ENCODE measurements at regions not wholly inside any gene's neighbourhood (a gene's known extent, or its start where the extent isn't known, plus 50 kb on each side); places are given as distances from the start of the nearest gene placed in this dataset.
"Not testable (repeated sequence)": the region's sequence is repeated elsewhere in the genome, so short reads cannot be mapped to it uniquely, and the experiment has no call there.

GRCh38 chr10:76631036-76631670 lies 1006.5 kb downstream of the KCNMA1 start:
- Histone ChIP-seq H3K27ac (ENCODE audit: low read length) (no peak overlapping the region), H3K9me3 (ENCODE audit: insufficient read depth, low read depth, low read length) (no peaks in the 10 kb centered on the region), H3K36me3 (ENCODE audit: insufficient read depth, low read depth, low read length) (no peaks in the 10 kb centered on the region), H3K27me3 (ENCODE audit: insufficient read depth, low read length) (no peaks in the 10 kb centered on the region), H3K4me3 (ENCODE audit: low read length) (no peak overlapping the region), H3K4me1 (ENCODE audit: insufficient read depth, low read length) (0 out of 2 replicates have a peak, but pooled peaks cover 6% of the 10 kb centered on the region), H3K9ac (ENCODE audit: low read depth, low read length) (no peak overlapping the region)

GRCh38 chr10:76628801-76629200 lies 1008.8 kb downstream of the KCNMA1 start:
- Histone ChIP-seq H3K9ac (ENCODE audit: low read depth, low read length) (no peak overlapping the region), H3K27ac (ENCODE audit: low read length) (no peak overlapping the region), H3K36me3 (ENCODE audit: insufficient read depth, low read depth, low read length) (no peaks in the 10 kb centered on the region), H3K4me3 (ENCODE audit: low read length) (no peak overlapping the region), H3K4me1 (ENCODE audit: insufficient read depth, low read length) (0 out of 2 replicates have a peak, but pooled peaks cover 6% of the 10 kb centered on the region), H3K9me3 (ENCODE audit: insufficient read depth, low read depth, low read length) (no peaks in the 10 kb centered on the region), H3K27me3 (ENCODE audit: insufficient read depth, low read length) (no peaks in the 10 kb centered on the region)

- no peak overlapping the region for H3K4me3 ChIP-seq (ENCODE audit: low read length)
- H3K36me3 ChIP-seq (ENCODE audit: insufficient read depth, low read depth, low read length): no peaks in the 10 kb centered on the region
- no peaks in the 10 kb centered on the region for H3K9me3 ChIP-seq (ENCODE audit: insufficient read depth, low read depth, low read length)
- no peaks in the 10 kb centered on the region for H3K27me3 ChIP-seq (ENCODE audit: insufficient read depth, low read length)
- H3K27ac ChIP-seq (ENCODE audit: low read length): no peak overlapping the region
- no peak overlapping the region for H3K9ac ChIP-seq (ENCODE audit: low read depth, low read length)
- 0 out of 2 replicates have a peak, but pooled peaks cover 3% of the 10 kb centered on the region for H3K4me1 ChIP-seq (ENCODE audit: insufficient read depth, low read length)
These were observed 1011.2 kb downstream of the KCNMA1 start for GRCh38 chr10:76626386-76626785.

GRCh38 chr10:76624470-76624869 lies 1013.1 kb downstream of the KCNMA1 start:
- H3K9me3 ChIP-seq (ENCODE audit: insufficient read depth, low read depth, low read length): no peaks in the 10 kb centered on the region
- no peaks in the 10 kb centered on the region for H3K36me3 ChIP-seq (ENCODE audit: insufficient read depth, low read depth, low read length)
- no peak overlapping the region for H3K4me3 ChIP-seq (ENCODE audit: low read length)
- H3K27ac ChIP-seq (ENCODE audit: low read length): no peak overlapping the region
- H3K9ac ChIP-seq (ENCODE audit: low read depth, low read length): no peak overlapping the region
- no peaks in the 10 kb centered on the region for H3K27me3 ChIP-seq (ENCODE audit: insufficient read depth, low read length)
- H3K4me1 ChIP-seq (ENCODE audit: insufficient read depth, low read length): 0 out of 2 replicates have a peak, but pooled peaks cover 3% of the 10 kb centered on the region

- Histone ChIP-seq H3K27ac (ENCODE audit: low read length) (no peak overlapping the region), H3K27me3 (ENCODE audit: insufficient read depth, low read length) (no peaks in the 10 kb centered on the region), H3K36me3 (ENCODE audit: insufficient read depth, low read depth, low read length) (no peaks in the 10 kb centered on the region), H3K9me3 (ENCODE audit: insufficient read depth, low read depth, low read length) (no peaks in the 10 kb centered on the region), H3K4me1 (ENCODE audit: insufficient read depth, low read length) (no peaks in the 10 kb centered on the region), H3K4me3 (ENCODE audit: low read length) (no peak overlapping the region), H3K9ac (ENCODE audit: low read depth, low read length) (no peak overlapping the region)
These were observed 1015.6 kb downstream of the KCNMA1 start for GRCh38 chr10:76621886-76622620.

DNA sequence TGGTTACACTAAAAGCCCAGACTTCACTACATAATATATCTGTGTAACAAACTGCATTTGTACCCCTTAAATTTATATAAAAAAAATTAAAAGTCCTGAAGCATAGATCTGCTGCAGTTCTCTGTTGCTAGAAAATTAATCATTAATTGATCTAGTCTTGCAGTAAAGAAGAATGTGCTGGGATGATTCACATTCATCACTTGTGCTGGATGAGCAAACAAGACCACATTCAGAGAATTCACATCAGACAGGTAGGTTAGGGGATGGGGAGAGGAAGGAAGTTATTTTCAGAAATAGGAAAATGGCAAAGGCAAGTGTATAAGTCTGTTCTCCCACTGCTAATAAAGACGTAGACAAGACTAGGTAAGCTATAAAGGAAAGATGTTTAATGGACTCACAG lies 1019.0 kb downstream of the KCNMA1 start:
- H3K9me3 ChIP-seq (ENCODE audit: insufficient read depth, low read depth, low read length): no peaks in the 10 kb centered on the region; the same call in 1 of the 2 replicates
- no peaks in the 10 kb centered on the region for H3K4me1 ChIP-seq (ENCODE audit: insufficient read depth, low read length)
- H3K9ac ChIP-seq (ENCODE audit: low read depth, low read length): no peak overlapping the region
- H3K36me3 ChIP-seq (ENCODE audit: insufficient read depth, low read depth, low read length): no peaks in the 10 kb centered on the region
- H3K27ac ChIP-seq (ENCODE audit: low read length): no peak overlapping the region
- no peaks in the 10 kb centered on the region for H3K27me3 ChIP-seq (ENCODE audit: insufficient read depth, low read length)
- H3K4me3 ChIP-seq (ENCODE audit: low read length): no peak overlapping the region

GRCh38 chr10:76618171-76618570 lies 1019.4 kb downstream of the KCNMA1 start:
- Histone ChIP-seq H3K36me3 (ENCODE audit: insufficient read depth, low read depth, low read length) (no peaks in the 10 kb centered on the region), H3K4me1 (ENCODE audit: insufficient read depth, low read length) (no peaks in the 10 kb centered on the region), H3K27me3 (ENCODE audit: insufficient read depth, low read length) (no peaks in the 10 kb centered on the region), H3K27ac (ENCODE audit: low read length) (no peak overlapping the region), H3K9me3 (ENCODE audit: insufficient read depth, low read depth, low read length) (no peaks in the 10 kb centered on the region; the same call in 1 of the 2 replicates), H3K9ac (ENCODE audit: low read depth, low read length) (no peak overlapping the region), H3K4me3 (ENCODE audit: low read length) (no peak overlapping the region)

GRCh38 chr10:76616666-76617065 lies 1020.9 kb downstream of the KCNMA1 start:
- H3K4me3 ChIP-seq (ENCODE audit: low read length); H3K27me3 ChIP-seq (ENCODE audit: insufficient read depth, low read length); H3K9ac ChIP-seq (ENCODE audit: low read depth, low read length); H3K4me1 ChIP-seq (ENCODE audit: insufficient read depth, low read length); H3K9me3 ChIP-seq (ENCODE audit: insufficient read depth, low read depth, low read length); H3K36me3 ChIP-seq (ENCODE audit: insufficient read depth, low read depth, low read length); H3K27ac ChIP-seq (ENCODE audit: low read length): not testable (repeated sequence)

- Histone ChIP-seq H3K9ac (ENCODE audit: low read depth, low read length) (no peak overlapping the region), H3K4me1 (ENCODE audit: insufficient read depth, low read length) (no peaks in the 10 kb centered on the region), H3K27me3 (ENCODE audit: insufficient read depth, low read length) (no peaks in the 10 kb centered on the region), H3K9me3 (ENCODE audit: insufficient read depth, low read depth, low read length) (no peaks in the 10 kb centered on the region; the same call in 1 of the 2 replicates), H3K27ac (ENCODE audit: low read length) (no peak overlapping the region), H3K4me3 (ENCODE audit: low read length) (no peak overlapping the region), H3K36me3 (ENCODE audit: insufficient read depth, low read depth, low read length) (no peaks in the 10 kb centered on the region)
These were observed 1022.6 kb downstream of the KCNMA1 start for GRCh38 chr10:76615049-76615448.
